ENCODE measurements at regions not wholly inside any gene's neighbourhood (a gene's known extent, or its start where the extent isn't known, plus 50 kb on each side); places are given as distances from the start of the nearest gene placed in this dataset.

DNA sequence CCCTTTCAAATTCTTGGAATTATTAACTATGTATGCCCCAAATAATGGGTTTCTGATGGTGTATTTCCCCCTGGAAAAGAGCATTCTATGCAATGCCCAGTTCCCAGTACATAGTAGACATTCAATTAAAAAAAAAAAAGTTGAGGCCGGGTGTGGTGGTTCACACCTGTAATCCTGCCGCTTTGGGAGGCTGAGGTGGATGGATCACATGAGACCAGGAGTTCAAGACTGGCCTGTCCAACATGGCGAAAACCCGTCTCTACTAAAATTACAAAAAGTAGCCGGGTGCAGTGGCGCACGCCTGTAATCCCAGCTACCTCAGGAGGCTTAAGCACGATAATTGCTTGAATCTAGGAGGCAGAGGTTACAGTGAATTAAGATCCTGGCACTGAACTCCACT, 83.3 kb upstream of the ZNF217 start:
- no peak overlapping the region for H3K23ac ChIP-seq (ENCODE audit: insufficient read length, low read depth, low read length)
- no peak overlapping the region for H4K5ac ChIP-seq (ENCODE audit: insufficient read length, low read depth, low read length)
- Mint-ChIP-seq H3K27ac (no peak overlapping the region), H3K27me3 (ENCODE audit: low read depth) (no peaks in the 10 kb centered on the region), H3K36me3 (ENCODE audit: insufficient read depth in 1 of 3, low read depth in 3 of 3) (0 out of 7 replicates have a peak, but pooled peaks cover 0 to 4% (median 0%) of the 10 kb centered on the region in 3 experiments), H3K4me3 (no peak overlapping the region), H3K4me1 (peaks cover 29 to 35% of the 10 kb centered on the region in 2 experiments), H3K9me3 (no peaks in the 10 kb centered on the region; a peak in 1 of 5 replicates)
- no peak overlapping the region for H2BK20ac ChIP-seq (ENCODE audit: low read depth, low read length, poor library complexity, severe bottlenecking)
- no peaks in the 10 kb centered on the region for H3K79me2 ChIP-seq (ENCODE audit: insufficient read depth, low read length)
- no peak overlapping the region for H3K56ac ChIP-seq (ENCODE audit: insufficient read length, low read depth, low read length)
- H4K91ac ChIP-seq (ENCODE audit: insufficient read length, low read depth, low read length), result no peak overlapping the region
- H3K4ac ChIP-seq (ENCODE audit: low read depth, low read length), result no peak overlapping the region
- H2BK5ac ChIP-seq (ENCODE audit: insufficient read length, low read length), result no peak overlapping the region
- TF ChIP-seq, protein P1, sequence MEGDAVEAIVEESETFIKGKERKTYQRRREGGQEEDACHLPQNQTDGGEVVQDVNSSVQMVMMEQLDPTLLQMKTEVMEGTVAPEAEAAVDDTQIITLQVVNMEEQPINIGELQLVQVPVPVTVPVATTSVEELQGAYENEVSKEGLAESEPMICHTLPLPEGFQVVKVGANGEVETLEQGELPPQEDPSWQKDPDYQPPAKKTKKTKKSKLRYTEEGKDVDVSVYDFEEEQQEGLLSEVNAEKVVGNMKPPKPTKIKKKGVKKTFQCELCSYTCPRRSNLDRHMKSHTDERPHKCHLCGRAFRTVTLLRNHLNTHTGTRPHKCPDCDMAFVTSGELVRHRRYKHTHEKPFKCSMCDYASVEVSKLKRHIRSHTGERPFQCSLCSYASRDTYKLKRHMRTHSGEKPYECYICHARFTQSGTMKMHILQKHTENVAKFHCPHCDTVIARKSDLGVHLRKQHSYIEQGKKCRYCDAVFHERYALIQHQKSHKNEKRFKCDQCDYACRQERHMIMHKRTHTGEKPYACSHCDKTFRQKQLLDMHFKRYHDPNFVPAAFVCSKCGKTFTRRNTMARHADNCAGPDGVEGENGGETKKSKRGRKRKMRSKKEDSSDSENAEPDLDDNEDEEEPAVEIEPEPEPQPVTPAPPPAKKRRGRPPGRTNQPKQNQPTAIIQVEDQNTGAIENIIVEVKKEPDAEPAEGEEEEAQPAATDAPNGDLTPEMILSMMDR (conservative IDR thresholded peaks at IDR 0.05), result no peak
- no peak overlapping the region for H4K8ac ChIP-seq (replicated peaks; ENCODE audit: insufficient read length, low read depth, low read length)
- no peaks in the 10 kb centered on the region for H3K27me3 ChIP-seq (ENCODE audit: insufficient read depth, low read length)
- no peak overlapping the region for H2AK5ac ChIP-seq (ENCODE audit: insufficient read length, low read length)
- no peak overlapping the region for H3T11ph ChIP-seq (ENCODE audit: low read length)
- H3K18ac ChIP-seq (ENCODE audit: insufficient read length, low read depth, low read length), result no peak overlapping the region
- H3K14ac ChIP-seq (ENCODE audit: insufficient read depth, low read length), result no peak overlapping the region
- no peak overlapping the region for H2BK12ac ChIP-seq (ENCODE audit: insufficient read length, low read depth, low read length)
- no peaks in the 10 kb centered on the region for H4K20me1 ChIP-seq (ENCODE audit: control insufficient read depth, insufficient read depth, insufficient read length)
- DNase-seq, result no peak
- H3K9ac ChIP-seq (ENCODE audit: extremely low read depth, insufficient read length, low read length), result no peak overlapping the region
- no peak overlapping the region for H2BK120ac ChIP-seq (ENCODE audit: low read depth, low read length, poor library complexity, severe bottlenecking)
- H3K27ac ChIP-seq (ENCODE audit: insufficient read length, low read depth, low read length), result no peak overlapping the region
- no peak overlapping the region for H3K4me2 ChIP-seq (ENCODE audit: insufficient read depth, insufficient read length, low read length)
- H2BK15ac ChIP-seq (ENCODE audit: low read depth, low read length), result no peak overlapping the region
- peaks cover 2% of the 10 kb centered on the region; the same call in 1 of the 2 replicates for H3K4me1 ChIP-seq (ENCODE audit: insufficient read depth, low read length)
- H3K23me2 ChIP-seq (ENCODE audit: insufficient read length, low read depth, low read length, poor library complexity, severe bottlenecking), result peaks cover 3% of the 10 kb centered on the region
- no peak overlapping the region for H2AFZ ChIP-seq (ENCODE audit: low read length)
- no peaks in the 10 kb centered on the region for H3K79me1 ChIP-seq (ENCODE audit: insufficient read depth, low read depth, low read length, poor library complexity, severe bottlenecking)
- no CpG with 5 or more reads among the region's 8 CpGs for WGBS (ENCODE audit: extremely low coverage, insufficient read length, low lambda C conversion rate)
- no peaks in the 10 kb centered on the region for H3K9me3 ChIP-seq (ENCODE audit: control insufficient read depth, low read depth, low read length)
